ENCODE measurements at regions not wholly inside any gene's neighbourhood (a gene's known extent, or its start where the extent isn't known, plus 50 kb on each side); places are given as distances from the start of the nearest gene placed in this dataset.
"Not testable (repeated sequence)": the region's sequence is repeated elsewhere in the genome, so short reads cannot be mapped to it uniquely, and the experiment has no call there.

DNA sequence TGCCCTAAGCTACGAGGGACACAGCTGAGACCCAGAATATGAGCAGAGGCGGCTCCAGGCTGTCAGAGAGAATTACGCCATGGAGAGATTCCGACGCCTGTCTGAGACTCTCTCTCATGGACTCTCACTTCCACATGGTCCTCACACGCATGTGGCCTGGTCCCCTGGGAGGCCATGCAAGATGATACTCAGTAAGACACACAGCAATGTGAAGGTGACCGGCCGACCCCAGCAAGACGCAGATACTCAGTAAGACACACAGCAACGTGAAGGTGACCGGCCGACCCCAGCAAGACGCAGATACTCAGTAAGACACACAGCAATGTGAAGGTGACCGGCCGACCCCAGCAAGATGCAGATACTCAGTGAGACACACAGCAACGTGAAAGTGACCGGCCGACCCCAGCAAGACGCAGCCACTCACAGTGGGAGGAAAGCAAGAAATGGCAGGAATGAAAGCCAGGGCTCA lies 400.8 kb upstream of the MYT1L start:
- no peak for DNase-seq

GRCh38 chr2:2731101-2731815 lies 400.2 kb upstream of the MYT1L start:
- DNase-seq, result no peak

GRCh38 chr2:2730301-2730833 lies 399.3 kb upstream of the MYT1L start:
- DNase-seq, result no peak

DNA sequence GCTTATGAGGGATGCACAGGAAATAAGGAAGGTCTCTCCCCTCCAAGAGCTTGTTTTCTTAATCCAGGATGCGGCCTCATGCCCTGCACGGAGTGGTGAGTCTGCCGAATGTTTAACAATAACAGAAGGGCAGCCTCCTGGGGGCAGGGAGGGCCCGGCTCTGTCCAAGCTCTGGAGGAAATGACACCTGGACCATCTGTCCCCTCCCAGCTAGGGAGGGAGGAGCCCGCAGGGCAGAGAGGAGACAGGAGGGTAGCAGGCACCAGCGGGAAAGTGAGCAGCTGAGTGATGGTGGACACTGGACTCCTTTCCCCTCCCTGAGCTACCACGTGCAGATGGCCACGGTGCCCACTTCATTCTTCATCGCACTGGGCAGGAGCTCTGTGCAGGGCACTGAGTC lies 398.2 kb upstream of the MYT1L start:
- no peak for DNase-seq

DNA sequence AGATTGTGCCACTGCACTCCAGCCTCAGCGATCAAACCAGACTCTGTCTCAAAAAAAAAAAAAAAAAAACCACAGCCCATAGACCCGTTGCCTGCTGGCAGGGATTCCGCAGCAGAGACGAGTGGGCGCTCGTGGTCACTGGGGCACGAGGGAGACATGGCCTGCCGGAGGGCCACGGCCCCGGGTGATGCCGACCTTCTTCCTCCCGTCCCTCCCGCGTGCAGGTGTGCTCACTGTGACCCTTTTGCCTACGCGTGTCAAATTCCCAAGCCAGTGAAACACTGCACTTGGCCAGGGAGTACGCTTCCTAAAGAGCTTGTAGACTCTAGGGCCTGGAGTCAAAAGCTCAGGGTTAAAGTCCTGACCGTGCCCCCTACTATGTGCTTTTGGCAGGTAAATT lies 397.6 kb upstream of the MYT1L start:
- no peak for DNase-seq

DNA sequence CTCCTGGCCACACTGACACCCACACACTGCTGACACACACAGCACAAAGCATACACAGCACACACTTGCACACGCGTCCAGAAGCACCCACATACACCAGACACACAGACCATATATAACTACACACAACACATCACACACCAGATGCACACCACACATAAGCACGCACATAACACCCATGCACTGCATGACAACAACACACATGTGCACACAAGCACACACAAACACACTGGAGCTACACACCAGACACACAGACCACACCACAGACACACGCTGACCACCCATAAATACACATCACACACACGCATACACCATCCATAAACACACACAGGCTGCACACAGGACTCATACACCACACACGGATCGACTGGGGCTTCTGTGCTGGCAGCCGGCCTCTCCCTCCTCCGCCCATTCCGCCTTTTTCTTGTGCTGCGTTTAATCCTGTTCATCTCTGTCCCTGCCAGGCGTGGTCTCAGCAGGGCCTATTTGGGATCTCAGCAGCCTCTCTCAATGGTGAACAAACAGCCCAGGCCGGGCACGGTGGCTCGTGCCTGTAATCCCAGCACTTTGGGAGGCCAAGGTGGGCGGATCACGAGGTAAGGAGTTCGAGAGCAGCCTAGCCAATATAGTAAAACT lies 396.9 kb upstream of the MYT1L start:
- DNase-seq, result no peak

GRCh38 chr2:2726163-2726562 lies 395.1 kb upstream of the MYT1L start:
- no peak for DNase-seq

- no peak for DNase-seq
These were observed 392.0 kb upstream of the MYT1L start for GRCh38 chr2:2723064-2723463.

DNA sequence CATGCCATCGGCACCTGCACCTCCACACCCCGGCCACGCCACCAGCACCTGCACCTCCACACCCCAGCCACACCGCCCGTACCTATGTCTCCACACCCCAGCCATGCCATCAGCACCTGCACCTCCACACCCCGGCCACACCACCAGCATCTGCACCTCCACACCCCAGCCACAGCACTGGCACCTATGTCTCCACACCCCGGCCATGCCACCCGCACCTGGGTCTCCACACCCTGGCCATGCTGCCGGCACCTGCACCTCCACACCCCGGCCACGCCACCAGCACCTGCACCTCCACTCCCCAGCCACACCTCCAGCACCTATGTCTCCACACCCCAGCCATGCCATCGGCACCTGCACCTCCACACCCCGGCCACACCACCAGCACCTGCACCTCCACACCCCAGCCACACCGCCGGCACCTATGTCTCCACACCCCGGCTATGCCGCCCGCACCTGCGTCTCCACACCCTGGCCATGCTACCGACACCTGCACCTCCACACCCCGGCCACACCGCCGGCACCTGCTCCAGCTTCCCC lies 390.3 kb upstream of the MYT1L start:
- no peak for DNase-seq

DNA sequence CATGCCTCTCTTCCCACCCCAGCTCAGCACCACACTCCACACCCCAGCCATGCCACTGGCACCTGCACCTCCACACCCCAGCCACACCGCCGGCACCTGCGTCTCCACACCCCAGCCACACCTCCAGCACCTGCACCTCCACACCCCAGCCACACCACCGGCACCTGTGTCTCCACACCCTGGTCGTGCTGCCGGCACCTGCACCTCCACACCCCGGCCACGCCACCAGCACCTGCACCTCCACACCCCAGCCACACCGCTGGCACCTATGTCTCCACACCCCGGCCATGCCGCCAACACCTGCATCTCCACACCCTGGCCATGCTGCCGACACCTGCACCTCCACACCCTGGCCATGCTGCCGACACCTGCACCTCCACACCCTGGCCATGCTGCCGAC lies 389.7 kb upstream of the MYT1L start:
- DNase-seq, result not testable (repeated sequence)

DNA sequence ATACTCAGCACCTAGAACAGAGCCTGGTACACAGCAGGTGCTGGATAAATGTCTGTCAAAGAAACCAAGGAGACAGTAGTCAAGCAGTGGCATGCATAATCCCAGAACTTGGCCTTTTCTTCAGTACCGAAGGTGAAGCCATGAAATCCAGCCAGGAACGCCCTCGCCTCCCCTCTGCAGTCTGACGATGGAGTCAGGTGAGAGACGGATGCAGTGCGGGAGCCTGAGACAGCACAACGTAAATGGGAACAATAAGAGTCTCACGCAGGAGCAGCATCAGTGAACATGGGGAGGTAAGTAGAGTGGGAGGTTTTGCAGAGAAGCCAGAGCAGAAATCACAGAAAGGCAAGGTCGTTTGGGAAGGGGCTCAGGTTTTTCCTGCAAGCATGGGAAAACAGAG lies 389.3 kb upstream of the MYT1L start:
- DNase-seq, result no peak

DNA sequence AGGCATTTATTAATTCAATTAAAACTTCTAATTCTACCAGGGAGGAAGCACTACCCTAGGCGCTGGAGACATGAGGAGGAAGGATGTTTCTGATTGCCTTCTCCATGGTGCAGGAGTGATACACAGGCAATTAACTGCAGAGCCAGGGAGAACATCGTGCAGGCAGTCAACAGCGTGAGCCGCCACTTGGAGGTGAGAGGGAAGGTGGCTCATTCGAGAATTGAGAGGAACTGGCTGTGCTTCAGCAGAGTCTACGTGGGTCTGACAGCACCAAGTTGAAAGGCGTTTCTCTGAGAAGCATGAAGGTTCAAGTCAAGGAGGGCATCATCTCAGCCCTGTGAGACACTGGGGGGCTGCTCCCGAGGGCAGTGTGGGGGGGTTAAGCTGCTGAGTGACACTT lies 388.7 kb upstream of the MYT1L start:
- DNase-seq, result no peak

- no peak for DNase-seq
These were observed 387.9 kb upstream of the MYT1L start for GRCh38 chr2:2719015-2719414.

DNA sequence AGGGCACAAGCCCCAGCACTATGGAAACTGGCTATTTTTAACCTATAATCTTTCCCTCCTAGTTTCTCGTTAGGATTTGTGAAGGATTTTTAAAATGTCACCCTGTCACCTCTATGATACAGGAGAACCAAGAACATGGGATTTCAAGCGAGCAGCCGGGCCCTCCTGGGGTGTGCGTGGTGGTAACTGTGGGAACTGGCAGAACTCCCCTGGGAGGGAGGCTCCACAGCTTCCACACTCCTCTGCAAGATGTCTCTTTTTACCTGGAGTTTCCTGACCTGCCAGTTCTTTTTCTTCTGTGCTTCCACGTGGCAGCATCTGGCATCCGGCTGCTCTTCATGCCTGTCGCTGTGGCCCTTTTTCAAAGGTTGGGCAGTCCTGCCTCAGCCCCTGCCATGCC lies 386.3 kb upstream of the MYT1L start:
- no peak for DNase-seq

GRCh38 chr2:2716771-2717170 lies 385.7 kb upstream of the MYT1L start:
- no peak for DNase-seq

DNA sequence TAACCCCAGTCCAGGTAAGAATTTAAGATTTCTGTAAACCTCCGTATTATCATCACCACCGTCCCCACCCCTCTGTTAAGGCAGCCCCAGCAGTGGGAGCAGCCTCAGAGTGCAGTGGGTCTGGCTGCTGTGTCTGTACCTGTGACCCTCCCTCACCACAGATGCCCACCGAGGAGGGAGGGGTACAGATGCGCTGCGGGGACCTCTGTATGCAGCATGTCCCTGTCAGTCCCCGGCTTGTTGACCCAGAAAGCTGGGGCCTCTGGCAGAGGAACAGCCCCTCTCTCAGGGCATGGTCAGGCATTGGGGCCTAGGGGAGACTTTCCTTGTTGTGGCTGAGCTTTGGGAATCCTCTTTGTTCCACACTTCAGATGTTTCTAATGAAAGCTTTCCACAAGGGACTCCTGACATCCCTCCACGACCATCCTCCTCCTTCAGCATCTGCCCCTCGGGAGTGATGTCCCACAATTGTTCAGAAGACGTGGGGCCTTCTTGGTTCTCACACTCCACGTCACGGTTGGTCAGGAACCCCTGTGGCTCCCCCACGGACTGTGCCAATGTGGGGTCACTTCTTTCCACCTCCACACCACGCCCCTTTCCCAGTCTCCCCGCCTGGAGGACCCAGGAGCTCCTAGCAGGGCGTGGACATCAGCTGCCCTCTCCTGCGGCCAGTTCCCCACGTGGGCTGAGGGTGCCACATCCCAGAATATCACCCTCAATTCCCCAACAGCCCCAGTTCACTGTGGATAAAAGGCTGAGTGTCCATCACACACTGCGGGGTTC lies 384.2 kb upstream of the MYT1L start:
- no peak for DNase-seq

- no peak for DNase-seq
These were observed 383.3 kb upstream of the MYT1L start for GRCh38 chr2:2714408-2714807.

GRCh38 chr2:2709431-2709770 lies 378.3 kb upstream of the MYT1L start:
- DNase-seq, result no peak

GRCh38 chr2:2708575-2709430 lies 377.7 kb upstream of the MYT1L start:
- no peak for DNase-seq

DNA sequence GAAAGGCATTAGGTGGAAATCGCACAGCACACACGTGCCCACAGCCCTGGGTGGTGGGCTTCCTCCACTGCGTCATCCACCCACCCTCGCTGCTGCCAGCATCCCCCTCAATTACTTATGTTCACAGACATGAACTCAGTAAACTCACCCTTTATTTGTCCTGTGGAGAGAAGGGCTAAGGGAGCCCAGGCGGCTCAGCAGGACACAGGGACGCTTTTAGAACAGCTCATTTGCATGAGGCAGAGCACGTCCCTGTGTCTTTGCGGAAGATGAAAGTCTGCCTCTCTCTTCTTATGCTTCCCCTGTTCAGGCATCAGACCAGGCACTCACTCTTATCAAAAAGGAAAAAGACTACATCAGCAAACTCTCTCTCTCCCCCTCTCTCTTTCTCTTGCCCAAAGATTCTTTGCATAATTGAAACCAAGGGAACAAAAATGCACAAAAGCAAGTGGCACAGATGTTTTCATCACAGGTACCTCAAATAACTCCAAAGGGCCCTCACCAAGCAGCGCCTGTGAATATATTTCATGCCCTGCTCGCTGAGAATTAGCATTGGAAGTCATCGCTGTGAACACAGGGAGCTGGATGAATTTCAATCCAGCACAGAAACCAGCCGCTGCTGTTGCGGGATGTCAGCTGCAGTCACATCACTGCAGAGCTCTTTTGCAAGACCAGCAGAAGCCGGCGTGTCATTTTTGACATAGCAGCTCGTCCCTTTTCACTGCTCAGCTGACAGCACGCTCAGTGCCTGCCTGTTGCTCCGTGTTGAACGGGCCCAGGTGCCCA lies 376.3 kb upstream of the MYT1L start:
- DNase-seq, result no peak

GRCh38 chr2:2706306-2706705 lies 375.2 kb upstream of the MYT1L start:
- no peak for DNase-seq

- DNase-seq, result no peak
These were observed 374.8 kb upstream of the MYT1L start for GRCh38 chr2:2705871-2706270.
